ENCODE measurements at regions not wholly inside any gene's neighbourhood (a gene's known extent, or its start where the extent isn't known, plus 50 kb on each side); places are given as distances from the start of the nearest gene placed in this dataset.

DNA sequence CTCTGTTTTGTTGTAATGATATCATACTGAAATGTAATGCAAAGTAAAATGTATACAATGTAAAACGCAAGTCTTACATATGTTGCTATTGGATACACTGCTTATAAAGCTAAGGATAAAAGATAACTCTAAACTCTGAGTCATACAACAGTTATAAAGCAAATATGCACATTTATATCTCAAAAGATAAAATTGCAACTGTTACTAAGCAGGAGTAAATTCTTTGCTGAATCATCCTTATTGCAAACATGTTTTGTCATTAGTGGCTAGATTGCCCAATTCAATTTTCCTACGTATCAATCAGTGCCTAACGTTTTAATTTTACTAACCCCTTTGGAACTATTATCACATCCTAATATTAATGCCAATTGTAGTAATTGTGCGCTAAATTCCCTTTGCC, 762.9 kb downstream of the LTN1 start:
- DNase-seq (ENCODE audit: low spot score), result no peak

DNA sequence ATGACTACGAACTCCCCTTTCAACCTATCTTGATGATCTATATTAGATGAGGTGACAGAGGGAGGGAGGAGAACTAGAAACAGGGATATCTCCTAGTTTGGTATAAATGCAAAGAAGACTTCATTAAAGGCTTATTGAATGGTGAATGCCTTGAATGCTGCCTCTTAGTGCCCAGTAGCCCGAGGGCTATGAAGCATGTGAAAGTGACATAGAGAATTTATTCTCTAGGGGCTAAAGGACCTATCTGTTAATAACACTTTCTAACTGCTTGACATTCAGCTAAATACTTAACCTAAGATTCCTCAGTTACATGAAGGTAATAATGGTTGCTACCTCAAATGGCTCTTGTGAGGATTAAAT, 764.1 kb downstream of the LTN1 start:
- no peak for DNase-seq (ENCODE audit: low spot score)

DNA sequence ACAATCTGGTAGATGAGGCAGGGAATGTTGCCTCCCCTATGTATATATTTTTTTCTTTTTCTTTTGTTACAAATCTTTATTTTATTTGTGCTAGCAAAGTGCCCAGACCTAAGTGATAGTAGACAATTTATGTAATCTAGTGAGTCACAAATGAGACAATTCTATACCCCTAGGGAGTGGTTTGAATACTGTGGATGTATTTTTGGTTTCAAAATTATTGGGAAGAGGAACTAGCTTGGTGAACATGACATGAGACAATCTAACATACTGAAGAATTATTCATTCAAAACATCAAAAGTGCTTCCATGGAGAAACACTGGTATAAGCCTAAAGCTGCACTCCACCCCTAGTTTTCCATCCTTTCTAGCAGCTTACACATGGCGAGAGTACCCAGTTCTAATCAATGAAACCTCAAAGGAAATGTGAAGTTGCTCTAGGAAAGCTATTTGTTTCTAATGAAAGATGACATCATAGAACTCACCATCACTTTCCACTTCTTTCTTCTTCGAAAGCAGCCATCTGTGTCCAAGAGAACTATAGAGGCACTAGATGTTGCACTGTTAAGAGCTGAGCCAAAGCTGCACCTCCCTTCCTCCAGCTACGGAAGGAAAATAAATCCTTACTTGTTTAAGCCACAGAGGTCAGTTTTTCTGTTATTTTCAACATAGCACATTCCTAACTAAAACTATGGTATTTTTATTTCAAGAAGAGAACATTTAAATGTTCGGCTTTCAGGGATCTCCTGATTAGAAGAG, 764.6 kb downstream of the LTN1 start:
- no peak for DNase-seq (ENCODE audit: low spot score)

DNA sequence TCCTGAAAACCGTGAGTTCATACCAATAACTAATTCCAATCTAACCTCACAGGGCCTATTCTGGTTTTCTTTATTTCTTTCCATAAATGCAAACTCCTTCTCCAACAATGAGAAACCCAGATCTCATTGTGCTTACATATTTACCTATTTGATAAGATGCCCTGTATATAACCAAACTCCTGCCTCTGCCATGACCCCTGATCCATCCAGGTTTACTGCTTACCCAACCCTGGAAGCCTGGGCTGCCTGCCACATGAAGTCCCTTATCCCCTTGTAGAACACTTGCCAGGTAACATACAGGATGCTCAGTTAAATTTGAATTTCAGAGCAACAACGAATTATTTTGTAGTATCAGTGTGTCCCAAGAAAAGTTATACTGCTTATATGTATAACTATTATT, 766.1 kb downstream of the LTN1 start:
- DNase-seq (ENCODE audit: low spot score), result no peak

DNA sequence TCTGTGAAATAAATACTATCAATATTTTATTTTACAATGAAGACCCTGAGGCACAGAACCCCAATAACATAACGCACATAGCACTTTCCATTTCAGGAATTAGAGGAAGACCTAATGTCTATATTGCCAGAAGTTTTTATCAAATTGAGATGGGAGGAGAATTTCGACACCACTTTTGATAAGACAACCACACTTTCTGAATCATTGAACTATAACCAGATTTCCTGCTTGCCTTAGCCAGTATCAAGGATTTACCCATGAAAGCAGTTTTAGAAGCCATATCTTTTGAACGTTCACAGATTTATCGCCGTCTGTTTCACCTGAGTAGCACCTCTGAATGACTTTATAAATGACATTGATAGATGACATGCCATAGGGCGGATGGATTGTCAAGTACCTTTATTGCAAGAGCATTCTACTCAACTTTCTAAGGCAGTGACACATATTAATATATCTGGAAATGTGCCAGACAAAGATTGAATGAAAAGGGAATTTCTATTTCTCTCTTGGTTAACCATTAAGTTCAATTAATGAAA, 768.4 kb downstream of the LTN1 start:
- peak; percentile 9 for DNase-seq (ENCODE audit: low spot score)

DNA sequence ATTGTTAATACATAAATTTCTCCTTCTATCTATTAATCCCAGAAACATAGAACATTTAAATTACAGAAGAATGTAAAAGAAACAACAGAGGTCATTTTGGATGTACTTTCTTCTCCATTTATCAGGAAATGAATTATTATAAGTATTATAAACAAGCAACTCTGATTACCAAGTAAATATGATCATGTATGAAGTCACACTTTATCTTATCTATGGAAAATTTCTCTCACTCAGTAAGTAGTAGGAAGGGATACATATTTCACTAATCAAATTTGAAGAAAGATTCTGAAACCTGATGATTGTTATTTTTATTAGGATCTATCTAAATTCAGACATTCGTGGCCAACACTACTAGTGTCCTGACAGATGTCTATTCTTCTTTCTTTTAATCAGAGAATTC, 770.7 kb downstream of the LTN1 start:
- DNase-seq (ENCODE audit: low spot score), result no peak

DNA sequence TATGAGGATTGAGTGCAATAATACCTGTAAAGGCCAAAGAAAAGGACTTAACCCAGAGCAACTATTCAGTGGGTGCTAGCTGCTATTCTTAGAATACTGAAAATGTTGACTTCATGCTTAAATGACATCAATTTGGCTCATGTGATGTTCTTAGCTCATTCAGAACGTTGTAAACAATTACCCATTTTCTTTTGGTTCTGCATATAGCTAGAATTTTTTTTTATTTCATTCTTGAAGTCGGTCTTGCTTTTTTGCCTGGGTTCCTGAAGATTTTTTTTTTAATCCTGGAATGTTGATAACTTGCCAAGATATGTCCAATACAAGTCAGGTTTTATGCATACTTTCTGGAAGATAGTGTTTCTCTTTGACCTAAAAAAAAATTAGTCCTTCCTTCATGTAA, 772.0 kb downstream of the LTN1 start:
- no peak for DNase-seq (ENCODE audit: low spot score)

DNA sequence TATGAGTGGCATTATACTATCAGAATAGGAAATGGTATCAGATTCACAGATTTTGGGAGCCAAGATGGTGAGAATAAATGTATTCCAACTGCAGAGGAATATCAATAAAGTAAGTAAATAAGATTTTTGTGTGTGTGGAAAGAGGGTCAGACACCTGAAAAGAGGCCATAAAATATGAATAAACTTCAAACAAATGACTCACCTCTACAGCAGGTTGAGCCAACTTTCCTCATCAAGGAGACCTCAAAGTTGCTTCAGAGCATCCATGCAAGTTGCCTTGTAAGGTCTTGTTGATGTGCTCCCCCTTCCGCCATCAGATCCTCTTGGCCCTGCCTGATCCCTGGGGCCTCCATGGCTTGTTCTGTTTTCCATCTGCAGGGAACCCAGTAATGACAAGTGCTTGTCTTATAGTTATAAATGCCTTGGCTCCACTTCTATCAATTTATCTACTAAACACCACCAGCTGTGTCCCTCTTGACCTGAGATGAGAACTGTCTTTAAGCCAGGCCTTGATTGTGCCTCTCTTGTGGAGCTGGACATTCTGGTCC, 775.6 kb downstream of the LTN1 start:
- no peak for DNase-seq (ENCODE audit: low spot score)

DNA sequence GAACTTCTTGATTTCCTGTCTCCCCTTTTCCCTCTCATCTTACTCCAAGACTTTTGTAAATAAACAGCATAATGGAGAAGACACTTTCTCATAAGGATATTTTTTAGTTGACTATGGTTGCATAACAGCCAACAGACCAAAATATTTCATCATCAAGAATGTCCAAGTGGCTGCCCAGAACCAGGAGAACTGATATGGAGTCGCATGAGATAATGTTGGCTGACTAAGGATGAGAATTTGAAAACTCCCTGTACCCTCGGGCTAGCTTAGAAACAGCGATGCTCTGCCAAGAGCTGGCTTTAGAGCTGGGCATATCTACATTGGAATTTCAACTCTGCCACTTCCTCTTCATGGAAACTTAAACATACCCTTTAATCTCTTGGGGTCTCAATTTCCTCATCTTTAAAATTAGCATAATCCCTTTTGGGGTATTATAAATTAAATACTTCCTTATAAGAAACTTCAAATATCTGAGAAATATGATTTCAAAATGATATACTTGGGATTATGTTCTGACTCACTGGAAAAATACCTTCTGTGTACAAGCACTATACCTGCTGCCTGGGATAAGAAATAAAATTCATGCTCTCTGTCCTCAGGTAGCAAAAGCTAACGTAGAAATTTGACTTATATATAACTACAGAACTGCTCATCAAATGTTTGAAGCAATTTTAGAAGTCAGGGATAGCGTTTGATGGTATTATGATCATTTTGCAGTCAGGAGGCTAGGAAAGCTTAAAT, 777.3 kb downstream of the LTN1 start:
- peak; percentile 20 for DNase-seq (ENCODE audit: low spot score)

DNA sequence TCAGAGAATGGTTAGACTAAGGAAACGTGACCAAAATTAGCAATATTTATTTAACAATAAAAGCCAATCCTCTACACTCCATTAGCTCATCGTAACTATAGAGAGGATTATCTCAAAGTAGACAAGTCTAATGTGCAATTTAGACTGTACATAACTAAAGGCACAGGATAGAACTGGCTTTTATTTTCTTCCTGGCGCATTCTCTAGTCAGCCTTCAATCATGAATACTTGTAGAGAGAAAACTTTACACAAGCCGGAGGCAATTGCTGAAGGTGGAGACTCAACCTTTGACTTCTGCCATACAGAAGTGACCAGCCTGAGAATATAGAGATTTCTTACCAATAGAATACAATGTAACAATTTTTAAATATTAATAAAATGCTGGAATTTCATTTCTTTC, 777.9 kb downstream of the LTN1 start:
- DNase-seq (ENCODE audit: low spot score), result no peak

DNA sequence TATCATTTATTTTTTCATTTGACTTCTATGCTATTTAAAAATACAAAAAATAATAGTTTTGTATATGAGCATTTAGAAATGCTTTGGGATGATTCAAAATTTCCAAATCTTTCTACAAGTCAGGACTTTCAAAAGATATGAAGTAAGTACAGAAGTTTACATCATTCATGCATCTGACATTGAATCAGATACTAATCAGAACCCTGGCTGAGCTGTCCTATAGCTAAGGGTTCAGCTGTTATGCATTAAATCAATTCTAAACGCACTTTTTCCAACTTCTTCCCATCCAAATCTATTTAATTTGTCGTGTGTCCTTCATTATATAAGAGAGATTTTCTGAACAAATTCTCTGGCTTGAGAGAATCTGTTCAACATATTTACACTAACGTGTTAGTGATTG, 779.4 kb downstream of the LTN1 start:
- DNase-seq (ENCODE audit: low spot score), result no peak

DNA sequence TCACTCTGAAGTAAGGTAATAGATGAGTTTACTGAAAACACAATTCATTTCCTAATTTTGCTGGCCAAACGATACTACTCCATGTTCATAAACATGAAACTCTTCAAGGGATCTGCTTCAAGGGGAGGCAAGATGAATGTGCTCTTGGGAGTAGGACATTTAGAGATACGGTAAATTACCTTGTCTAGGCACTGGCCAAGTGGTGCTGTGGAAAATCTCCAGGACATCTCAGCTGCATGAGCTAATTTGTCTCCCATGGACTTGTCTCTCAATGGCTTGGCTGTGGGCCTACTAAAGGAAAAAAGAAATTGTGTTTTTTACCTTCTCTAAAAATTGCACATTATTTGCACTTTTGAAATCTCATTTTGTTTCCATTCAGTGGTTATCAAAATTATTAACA, 780.6 kb downstream of the LTN1 start:
- no peak for DNase-seq (ENCODE audit: low spot score)

DNA sequence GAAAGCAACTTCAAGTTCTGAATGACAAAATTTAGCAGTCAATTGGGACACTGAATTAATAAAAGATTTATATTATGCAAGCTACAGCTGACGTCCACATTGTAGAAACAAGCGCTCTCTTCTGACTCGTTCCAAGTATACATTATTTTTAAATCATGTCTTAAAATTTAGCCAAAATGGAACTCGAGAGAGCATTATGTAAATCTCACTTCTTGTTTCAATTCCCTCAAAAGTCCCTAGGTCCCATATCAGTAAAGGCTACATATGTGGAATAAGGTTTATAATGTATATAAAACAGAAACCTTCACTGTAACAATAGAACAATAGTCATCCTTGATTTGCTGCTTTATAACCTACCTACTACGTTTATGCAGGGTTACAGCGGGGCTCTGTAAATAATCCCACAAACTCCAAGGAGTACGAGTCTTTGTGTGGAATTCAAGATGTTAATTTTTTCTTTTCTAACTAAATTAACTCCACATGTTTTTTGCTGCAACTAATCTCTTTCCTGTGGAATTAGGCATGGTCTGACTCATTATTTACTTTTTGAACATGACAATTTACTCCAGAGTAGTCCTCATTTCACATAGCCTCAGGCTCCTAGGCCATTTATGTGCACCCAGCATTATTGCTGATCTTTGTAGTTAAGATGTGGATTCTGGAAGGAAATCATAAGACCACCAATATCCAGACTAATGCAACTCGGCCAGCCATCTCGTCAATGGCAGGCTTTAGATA, 785.1 kb downstream of the LTN1 start:
- no peak for DNase-seq (ENCODE audit: low spot score)

DNA sequence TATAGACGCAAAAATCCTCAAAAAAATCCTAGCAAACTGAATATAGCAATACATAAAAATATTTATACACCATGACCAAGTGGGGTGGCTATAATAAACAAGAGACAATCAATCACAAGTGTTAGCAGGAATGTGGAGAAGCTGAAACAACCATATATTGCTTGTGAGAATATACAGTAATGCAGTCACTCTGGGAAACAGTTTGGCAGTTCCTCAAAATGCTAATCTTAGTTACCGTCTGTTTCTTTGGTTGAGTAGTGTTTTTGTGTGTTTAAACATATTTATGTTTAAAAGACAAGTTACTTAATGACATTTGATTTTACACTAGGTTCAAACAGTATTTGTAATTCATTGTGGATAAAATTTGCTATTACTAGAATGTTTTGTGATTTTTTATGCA, 792.0 kb downstream of the LTN1 start:
- no peak for DNase-seq (ENCODE audit: low spot score)

DNA sequence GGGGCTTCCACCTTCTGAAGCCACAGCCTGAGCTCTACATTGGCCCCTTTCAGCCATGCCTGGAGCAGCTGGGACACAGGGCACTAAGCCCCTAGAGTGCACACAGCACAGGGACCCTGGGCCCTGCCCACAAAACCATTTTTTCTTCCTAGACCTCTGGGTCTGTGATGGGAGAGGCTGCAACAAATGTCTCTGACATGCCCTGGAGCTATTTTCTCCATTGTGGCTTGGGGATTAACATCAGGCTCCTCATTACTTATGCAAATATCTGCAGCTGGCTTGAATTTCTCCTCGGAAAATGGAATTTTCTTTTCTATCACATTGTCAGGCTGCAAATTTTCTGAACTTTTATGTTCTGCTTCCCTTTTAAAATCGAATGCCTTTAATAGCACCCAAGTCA, 795.7 kb downstream of the LTN1 start:
- no peak for DNase-seq (ENCODE audit: low spot score)

DNA sequence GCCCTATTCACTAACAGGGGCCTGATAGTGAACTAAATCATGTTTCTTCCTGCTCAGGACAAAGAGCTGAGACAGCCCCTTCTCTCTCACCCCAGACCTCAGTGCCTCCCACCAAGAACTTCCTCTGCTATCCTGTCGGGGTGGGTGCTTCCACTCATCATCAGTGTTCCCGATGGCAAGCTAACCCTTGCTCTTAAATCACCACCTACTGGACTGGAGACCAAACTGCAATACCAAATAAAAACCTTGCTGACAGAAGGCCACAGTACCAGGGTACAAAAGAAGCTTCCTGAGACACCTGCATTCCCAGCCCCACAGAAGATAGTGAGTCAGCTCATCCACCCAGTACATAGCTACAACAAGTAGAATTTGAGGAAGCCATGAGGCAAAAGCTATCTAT, 799.5 kb downstream of the LTN1 start:
- DNase-seq (ENCODE audit: low spot score), result peak; percentile 26

DNA sequence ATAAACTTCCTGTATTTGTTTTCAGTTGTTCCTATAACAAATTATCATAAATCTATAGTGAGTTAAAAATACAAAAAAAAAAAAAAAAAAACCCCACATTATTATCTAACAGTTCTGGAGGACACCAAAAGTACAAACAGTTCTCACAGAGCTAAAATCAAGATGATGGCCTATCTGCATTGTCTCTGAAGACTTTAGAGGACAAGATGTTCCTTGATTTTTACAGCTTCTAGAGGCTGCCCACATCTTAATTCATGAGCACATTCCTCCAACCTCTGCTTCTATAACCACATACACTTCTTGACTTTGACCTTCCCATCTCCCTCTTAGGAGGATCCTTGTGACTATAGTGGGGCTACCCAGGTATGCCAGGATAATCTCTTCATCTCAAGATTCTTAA, 806.1 kb downstream of the LTN1 start:
- DNase-seq (ENCODE audit: low spot score), result no peak

DNA sequence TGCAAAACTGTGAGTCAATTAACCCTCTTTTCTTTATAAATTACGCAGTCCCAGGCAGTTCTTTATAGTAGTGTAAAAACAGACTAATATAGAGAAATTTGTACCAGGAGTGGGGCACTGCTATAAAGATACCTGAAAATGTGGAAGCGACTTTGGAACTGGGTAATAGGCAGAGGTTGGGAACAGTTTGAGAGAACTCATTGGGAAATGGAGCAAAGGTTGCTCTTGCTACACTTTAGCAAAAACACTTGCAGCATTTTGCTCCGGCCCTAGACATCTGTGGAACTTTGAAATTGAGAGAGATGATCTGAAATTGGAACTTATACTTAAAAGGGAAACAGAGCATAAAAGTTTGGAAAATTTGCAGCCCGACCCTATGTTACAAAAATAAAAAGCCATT, 810.9 kb downstream of the LTN1 start:
- no peak for DNase-seq (ENCODE audit: low spot score)

DNA sequence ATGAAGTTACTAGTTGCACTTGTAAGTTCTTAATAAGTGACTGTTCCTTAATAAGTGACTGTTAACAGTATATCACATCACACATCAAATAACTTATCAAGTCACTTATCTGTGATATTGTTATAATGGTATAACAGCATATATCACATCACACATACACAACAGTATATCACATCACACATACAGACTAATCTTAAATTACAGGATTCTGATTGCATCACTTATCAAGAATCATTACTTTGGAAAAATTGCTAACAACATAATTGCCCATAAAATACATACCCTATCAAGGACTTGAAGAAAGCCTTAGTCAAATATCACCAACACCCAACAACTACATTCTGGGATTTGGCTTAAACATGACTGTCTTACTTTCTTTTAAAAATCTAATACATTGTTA, 813.5 kb downstream of the LTN1 start:
- no peak for DNase-seq (ENCODE audit: low spot score)

DNA sequence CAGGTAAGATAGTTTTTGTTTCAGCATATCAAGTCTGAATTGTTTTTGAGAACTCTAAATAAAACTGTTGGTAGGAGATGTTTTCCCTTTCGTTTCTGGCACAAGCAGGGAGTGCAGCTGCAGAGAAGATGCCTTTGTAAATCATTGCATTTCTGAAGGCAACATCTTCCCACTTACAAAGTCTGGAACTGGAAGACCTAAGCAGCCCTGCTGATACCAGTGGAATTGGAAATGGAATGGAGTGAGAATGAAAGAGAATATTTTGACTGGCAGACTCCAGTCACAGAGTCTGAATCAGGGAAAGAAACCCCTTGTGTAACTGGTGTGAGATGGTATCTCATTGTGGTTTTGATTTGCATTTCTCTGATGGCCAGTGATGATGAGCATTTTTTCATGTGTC, 815.6 kb downstream of the LTN1 start:
- DNase-seq (ENCODE audit: low spot score), result no peak

DNA sequence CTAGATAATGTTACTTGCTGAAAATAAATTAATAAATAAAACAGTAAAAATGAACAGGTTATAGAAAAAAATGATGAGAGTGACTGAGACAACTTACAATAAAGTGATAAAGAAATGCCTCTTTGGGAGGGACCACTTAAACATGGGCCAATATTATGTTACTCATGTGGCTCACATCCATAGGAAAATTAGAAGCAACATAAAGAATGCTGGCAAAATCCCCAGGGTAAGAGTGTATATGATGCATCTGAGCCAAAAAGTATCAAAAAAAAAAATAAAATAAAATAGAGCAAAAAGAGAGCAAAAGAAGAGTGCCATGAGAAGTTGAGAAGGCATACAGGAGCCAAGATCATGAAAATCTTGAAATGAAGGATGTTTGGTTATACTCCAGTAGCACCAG, 818.0 kb downstream of the LTN1 start:
- no peak for DNase-seq (ENCODE audit: low spot score)

DNA sequence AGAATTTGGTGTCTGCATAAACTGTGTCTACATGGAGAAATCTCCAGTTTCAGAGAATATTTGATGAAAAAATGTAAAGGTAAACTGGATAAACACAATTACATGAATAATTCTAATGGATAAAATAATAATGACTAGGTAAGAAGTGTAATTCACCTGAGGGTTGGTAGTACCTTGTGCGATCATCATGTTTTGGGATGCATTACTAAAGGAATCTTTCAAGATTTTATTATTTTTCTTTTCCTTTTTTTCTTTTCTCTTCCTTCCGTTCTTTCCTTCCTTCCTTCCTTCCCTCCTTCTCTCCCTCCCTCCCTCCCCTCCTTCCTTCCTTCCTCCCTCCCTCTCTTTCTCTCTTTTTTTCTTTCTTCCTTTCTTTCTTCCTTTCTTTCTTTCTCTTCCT, 818.7 kb downstream of the LTN1 start:
- no peak for DNase-seq (ENCODE audit: low spot score)

DNA sequence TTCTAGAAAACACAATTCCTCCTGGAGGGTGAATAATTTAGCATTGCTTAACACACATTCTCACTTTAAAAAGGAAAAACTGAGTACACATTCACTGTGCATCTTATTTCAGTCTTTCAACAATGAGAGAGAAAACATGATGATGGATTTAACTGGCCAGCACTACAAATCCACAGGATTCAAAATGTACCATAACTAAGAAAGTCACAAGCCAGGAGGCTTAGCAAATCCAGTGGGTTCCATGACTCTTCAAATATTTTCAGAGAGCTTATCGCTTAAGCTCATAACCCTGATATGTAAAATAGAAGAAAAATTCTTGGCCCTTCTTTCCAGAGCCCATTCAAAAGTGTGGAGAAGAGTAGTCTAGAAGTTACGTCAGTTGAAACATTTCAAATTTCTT, 820.3 kb downstream of the LTN1 start:
- DNase-seq (ENCODE audit: low spot score), result no peak
